ENCODE measurements at regions not wholly inside any gene's neighbourhood (a gene's known extent, or its start where the extent isn't known, plus 50 kb on each side); places are given as distances from the start of the nearest gene placed in this dataset.

DNA sequence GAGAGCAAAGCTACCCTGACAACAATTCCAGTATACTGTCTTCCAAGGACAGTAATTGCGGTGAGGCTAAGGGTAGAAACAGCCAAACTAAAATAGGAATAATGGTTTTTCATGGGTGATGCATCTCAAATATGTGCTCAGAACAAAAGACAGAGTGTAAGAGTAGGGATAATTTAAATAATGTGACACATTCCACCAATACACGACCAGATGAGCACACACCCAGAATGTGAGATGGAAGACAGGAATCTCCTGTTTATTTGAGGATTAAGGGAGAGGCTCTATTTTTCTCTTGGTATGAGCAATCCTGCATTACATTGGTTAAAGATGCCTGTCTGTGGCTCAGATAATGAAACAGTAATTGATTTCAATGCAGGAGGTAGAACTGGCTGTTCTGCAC, 292.9 kb upstream of the ZFP64 start:
- DNase-seq (ENCODE audit: low read depth) = no peak

DNA sequence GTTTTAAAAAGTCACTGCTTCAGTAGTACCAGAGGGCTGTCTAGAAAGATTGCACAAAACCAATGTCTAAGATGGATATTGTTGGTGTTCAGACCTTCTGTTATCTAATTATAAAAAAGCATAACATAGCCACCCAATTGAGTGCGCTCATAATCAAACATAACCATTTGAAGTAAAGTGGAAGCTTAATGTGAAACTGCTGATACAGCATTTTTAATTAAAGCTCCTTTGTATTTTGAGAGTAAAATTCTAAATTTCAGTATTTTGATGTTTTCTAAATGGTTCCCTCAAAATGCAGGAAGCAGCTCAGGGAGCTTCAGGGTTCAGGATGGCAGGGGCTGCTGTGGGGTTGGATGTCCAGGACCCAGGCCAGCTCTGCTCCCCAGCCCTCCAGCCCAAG, 291.8 kb upstream of the ZFP64 start:
- DNase-seq (ENCODE audit: low read depth) = no peak

DNA sequence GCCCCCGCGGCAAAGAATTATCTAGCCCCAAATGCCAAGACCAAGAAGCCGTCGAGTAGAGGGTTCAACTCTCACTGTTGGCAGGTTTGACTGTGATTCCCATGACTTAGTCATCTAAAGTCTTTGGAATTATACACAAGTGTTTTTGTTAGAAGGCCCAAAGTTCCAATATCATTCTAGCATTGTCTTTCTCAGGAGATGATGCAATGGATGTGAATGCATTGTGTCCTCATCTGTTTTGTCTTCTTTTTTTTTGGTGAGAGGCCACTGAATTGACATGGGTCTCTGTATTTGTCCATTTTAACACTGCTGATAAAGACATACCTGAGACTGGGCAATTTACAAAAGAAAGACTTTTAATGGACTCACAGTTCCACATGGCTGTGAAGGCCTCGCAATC, 290.5 kb upstream of the ZFP64 start:
- DNase-seq (ENCODE audit: low read depth) = no peak

DNA sequence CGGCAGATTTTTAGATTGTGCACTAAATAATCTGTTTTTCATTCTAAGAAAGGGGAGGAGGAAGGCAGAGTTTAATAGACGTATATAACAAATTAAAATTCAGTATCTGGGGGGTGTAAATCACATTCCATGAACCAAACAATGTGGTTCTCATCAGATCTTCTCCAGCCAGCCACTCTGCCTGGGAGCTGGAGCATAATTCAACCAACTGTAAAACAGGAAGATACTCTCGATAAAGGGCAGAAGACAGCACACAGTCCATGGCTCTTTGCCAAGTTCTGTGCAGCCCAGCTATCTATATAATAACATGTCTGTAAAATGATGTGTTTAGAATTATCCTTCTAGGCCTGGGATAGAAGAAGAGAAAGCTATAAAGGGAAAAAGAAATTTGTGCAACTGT, 289.9 kb upstream of the ZFP64 start:
- no peak for DNase-seq (ENCODE audit: low read depth)

DNA sequence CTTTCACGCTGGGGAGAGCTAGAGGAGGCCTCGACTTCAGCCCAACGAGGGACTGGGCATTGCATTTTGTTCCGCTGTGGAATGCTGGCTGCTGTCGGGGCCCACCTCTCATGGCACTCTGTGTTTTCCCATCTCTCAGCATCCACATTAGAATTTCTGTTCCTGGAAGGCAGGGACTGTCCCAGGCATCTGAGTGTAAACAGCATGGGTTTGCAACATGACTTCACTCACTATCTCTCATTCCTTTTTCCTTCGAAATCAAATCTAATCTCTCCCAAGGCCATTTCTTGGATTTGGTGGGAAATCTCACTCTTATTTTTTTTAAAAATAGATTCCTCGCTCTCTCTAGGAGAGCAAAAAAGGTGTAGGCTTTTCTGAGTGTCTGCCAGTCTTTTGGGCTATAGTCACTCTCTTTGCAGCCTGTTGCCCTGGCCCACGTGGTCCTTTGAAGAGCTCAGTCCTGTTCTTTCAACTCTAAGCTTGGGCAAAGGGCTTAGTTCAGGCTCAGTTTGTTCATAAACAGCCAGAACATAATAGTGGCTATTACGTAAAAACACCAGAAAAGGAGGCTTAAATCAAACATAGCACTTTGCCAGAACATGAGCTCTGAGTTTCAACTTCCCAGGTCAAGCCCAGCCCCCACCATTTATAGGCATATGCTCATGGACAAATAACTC, 284.6 kb upstream of the ZFP64 start:
- no peak for DNase-seq (ENCODE audit: low read depth)

DNA sequence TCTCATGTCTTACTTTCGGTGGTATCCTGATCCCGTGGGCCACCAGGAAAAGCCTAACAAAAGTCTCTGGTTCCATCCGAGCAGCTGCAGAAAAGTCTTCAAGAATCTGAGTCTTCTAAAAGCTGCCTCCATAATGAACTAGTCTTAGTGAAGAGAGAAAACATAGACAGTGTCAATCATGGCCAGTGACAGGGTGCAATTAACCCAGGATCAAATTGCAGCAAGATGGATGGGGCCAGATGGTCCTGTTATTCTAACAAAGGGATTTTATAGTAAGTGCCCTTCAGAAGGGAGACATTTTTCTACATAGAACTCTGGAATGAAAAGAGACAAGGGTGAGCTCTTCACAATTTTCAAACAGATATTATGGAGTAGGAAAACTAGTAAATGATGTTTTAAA, 281.6 kb upstream of the ZFP64 start:
- no peak for DNase-seq (ENCODE audit: low read depth)

DNA sequence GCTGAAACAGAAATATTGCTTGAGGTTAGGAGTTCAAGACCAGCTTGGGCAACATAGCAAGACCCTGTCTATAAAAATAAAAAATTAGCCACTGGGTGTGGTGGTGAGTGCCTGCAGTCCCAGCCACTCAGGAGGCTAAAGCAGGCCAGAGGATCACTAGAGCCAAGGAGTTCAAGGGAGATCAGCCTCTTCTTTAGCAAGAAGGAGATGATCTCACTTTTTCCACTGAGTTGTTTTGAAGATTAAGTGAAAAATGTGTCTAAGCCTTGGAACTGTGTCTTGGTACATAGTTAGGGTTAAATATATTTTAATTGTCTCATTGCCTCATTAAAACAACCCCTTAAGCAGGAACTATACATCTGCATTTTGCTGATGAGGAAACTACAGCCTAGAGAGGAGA, 279.0 kb upstream of the ZFP64 start:
- no peak for DNase-seq (ENCODE audit: low read depth)

DNA sequence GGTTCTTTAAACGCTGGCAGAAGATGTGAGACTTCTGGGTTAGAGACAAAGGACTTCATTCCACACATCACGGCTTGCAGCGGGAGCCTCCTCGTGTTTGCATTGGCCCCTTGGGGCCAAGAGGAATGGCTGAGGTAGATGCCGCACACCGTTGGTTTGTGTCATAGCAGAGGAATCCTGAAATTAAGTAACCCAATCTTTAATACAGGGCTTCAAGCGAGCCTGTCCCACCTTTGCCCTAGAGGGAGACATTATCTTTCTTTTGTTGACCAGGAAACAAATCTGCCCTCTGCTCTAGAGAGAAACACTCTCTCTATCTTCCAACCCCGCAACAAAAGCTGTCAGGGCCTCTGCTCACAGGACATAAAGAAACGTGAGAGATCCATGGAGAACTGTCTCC, 277.5 kb upstream of the ZFP64 start:
- DNase-seq (ENCODE audit: low read depth) = no peak

DNA sequence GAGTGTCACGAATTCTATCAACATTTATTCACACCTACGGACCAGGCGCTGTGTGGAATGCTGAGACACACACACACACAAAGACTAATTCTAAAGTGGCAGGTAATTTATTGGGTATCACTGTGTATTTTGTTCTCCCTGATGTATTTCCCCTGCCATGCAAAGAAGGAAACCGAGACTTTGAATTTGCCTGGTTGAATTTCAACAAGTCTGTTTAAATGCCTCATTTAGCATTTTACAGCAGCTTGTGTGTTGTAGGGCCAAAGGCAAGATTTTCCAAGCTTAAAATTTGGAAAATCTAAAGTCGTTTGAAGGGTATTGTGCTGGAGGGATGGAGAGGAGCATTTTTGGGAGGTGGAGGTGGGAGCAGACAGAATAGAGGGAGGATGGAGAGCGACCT, 274.4 kb upstream of the ZFP64 start:
- DNase-seq (ENCODE audit: low read depth) = no peak

DNA sequence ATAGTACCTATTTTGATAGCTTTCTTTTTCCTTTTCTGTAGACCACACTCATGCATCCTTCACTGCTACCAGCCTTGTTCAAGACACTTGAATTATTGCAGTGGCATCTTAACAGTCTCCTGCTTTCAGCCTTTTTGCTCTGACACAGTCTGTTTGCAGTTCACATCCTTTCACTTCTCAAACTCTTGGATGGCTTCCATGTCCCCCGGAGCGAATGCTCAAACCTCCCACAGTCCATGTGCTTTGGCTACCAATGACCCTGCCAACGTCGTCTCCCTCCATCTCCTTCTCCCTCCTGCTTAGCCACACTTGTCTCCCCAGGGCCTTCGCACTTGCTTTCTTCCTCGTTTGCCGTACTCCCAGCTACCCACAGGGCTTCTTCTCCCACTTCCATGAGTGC, 270.0 kb upstream of the ZFP64 start:
- no peak for DNase-seq (ENCODE audit: low read depth)

DNA sequence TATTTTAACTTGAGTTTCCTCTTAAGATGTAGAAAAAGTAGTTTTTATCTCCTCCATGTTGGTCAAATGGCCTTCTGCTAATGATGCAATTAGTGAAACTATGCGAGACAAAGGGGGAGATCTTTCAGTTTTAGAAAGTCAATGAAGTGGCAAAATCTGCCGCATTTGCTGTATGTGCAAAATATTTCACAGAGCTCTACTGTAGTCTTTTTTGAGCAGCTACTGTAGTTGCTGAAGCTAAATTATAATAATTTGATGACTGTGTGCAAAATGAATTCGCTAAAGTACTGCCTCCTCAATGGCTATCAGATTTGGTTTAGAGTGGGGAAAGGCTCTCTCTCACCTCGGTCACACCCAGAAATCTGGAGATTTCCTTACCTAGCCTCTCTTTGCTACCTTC, 267.6 kb upstream of the ZFP64 start:
- no peak for DNase-seq (ENCODE audit: low read depth)

DNA sequence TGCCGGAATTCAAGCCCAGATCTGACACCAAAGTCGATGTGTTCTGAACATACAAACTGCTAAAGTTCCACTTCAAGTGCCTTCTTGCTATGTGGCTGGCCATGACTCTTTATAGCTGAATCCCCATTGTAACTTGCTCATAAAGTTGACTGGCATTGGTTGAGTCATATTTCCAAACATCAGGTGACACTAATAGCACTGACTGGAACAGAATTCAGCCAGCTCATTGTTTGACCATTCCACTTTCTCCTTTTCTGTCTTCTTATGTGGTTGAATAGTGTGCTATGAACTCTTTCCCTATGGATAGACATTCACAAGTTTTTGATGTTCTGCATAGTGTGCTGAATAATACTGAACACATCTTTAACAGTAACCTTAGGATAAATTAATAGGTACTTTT, 266.2 kb upstream of the ZFP64 start:
- DNase-seq (ENCODE audit: low read depth) = no peak

DNA sequence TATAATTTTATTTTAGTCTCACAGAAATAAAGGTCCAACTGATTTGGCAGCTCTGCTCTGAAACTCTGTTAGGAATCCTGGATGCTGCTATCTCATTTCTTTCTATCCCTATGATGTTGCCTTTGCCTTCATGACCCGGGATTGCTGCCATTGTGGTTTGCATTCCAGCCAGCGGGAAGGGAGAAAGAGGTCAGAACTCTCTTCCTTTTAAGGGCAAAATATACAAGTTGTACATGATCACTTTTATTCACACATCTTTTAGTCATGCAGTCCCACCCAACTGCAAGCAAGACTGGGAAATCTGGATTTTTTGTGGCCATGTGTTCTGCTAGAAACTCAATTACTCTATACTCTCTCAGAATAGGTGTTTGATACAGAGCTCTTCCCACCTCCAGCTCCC, 263.1 kb upstream of the ZFP64 start:
- DNase-seq (ENCODE audit: low read depth) = no peak

DNA sequence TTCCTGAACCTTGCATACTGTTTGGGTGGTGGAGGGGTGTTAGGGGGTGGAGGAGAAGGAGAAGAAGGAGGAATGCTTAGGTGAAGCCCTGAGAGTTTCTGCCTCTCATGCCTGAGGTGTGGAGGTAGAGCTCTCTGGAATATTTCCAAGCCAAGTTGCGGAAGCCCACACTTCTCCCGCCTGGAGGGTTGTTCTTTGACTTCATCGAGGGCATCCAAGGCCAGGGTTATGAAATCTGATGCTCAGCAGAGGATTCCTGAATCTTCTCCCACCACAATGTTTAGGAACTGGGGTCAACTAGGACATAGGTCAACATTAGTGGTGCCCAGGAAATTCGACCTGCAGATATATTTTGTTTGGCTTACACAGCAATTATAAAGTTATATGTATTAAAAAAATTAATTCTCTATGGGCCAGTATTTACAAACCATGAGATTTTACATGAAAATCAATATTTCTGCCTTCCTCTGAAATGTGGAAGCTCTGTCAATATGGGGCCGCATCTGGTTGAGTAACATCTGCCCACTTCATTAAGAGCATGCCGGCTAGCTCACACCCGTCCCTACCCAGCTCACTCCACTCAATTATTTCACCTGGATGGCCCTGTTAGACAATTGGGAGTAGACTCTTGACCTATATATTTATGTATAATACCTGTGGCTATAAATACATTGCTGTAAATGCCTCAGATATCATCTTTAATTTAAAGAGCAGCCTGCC, 257.1 kb upstream of the ZFP64 start:
- no peak for DNase-seq (ENCODE audit: low read depth)

DNA sequence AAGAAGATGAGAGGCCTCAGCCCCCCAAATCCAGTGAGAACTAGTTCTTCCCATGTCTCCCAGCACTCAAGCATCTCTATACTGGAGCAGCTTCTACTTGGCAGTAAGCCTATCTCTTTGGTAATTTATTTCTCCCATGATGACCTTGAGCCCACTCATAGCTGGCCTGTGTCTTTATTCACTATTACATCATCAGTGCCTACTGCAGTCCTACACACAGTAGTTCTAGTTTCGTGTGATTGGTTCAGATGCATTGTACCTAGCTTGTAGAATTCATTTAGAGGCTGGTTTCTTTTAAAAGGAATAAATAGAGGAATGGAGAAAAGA, 255.6 kb upstream of the ZFP64 start:
- DNase-seq (ENCODE audit: low read depth) = no peak

DNA sequence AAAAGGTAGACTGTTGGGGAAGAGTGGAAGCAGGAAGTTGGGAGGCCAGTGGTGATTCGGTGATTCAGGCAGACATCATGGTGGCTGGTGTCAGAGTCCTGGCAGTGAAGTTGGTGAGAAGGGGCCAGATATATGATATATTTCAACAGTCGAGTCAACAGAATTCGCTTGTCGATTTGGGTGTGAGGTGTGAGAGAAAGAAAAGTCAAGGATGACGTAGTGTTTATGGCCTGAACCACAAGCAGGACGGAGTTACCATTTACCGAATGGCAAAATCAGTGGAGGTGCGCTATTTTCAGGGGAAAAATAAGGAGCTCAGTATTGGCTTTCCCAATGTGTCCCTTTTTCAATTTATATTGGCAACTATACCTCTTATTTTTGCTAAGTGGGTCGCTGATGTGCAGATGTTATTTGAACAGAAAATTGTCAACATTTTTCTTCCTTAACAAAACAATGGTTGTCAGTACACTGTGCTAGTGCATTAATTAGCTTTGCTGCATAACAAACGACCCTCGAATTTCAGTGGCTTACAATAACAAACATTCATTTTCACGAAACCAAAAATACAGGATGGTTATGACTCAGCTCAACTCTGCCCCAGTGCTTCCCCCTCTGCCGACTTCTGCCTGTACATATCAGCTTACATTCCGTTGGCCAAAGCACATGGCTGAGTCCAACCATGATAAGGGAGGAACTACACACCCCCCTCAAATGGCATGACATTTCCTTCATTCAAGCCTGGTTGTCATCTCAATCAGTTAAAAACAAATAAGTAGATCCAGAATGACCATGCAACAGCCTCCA, 255.0 kb upstream of the ZFP64 start:
- no peak for DNase-seq (ENCODE audit: low read depth)

DNA sequence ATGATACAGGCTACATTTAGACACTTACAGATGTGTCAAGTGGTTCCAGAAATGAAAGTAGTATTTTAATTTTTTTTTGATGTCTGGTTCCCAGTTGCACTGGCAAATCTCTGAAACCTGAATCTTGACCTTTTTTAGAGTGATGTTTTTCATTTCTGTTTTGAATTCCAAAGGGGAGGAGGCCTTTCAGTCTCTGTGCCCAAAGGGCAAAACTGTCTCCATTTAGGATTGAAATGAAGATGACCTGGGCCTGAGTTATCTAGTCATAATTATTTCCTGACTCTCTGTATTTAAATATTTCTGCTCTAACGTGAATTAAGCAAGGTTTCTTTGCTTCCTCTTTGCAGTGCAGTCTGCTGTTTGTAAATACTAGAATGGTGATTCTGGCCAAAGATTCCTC, 252.9 kb upstream of the ZFP64 start:
- no peak for DNase-seq (ENCODE audit: low read depth)

DNA sequence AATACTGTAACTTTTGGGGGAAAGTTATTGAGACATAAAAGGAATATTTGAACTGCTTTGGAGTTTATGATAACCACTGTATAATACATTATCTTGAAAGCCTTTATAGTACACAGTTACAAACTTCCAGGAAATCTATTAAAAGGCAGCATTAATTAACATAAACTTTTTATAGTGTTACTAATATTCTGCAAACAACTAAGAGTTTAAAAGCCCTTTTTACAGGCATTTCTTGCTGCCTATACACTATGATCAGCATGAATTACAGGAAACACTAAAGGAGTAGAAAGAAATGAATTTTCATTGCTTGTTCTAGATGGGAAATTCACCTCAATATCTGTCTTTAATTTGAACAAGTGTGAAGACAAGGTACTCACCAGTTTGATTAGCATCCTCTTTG, 252.3 kb upstream of the ZFP64 start:
- no peak for DNase-seq (ENCODE audit: low read depth)

DNA sequence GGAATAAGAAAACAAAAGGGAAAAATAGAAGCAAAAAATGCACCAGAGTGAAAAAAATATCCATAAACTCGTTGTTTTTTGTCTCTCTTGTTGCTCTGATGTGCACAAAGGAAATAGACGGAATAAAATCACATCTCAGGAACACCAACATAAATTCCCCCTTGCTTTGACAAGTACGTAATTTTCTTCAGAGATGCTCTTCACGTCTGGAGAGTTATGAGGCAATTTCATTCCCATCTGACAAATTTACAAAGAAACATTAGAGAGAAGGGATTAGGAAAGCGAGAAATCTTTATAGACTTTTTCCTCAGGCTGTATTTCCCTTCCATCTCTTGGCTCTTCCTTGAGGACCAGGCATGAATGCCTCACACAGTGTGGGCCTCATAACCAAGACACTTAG, 250.1 kb upstream of the ZFP64 start:
- no peak for DNase-seq (ENCODE audit: low read depth)

DNA sequence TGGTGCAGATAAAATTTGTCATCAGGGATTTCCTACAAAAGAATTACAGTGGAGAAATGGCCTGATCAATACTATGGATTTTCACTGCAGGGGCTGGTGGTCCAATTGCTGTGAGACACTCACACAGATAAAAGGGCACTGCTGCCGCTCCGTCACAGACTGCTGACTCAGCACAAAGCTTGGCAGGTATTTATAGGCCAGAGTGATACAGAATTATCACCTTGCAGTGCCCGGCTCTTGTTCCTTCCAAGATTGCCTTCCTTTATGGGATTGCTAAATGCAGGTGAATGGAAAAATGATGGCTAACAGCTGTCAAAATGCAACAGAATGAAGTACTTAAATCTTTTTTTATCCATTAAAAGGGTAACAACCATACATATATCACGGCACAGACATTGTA, 247.8 kb upstream of the ZFP64 start:
- no peak for DNase-seq (ENCODE audit: low read depth)

DNA sequence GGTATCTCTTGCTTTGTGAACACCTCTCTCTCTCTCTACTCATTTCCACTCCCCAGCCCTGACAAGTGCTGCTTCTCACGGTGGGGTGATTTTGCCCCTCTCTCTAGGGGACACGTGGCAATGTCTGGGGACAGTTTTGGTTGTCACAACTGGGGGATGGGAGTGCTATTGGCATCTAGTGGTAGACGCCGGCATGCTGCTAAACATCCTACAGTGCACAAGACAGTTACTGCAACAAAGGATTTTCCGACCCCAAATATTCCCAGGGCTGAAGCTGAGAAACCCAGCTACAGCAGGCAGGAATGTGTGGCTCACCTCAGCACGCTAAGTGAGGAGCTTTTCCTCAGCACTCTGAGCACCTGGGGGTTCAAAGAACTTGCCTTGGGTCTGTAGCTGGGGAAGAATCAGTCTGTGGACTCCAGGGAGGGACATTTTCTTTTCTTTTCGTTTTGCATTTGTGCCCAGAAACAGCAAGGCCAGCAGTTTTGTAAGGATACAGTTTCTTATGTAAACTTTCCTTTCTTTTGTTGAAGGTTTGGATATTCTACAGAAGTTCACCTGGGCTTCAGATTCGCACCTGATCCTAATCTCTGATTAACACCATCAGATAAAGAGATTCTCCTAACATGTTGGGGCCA, 246.9 kb upstream of the ZFP64 start:
- no peak for DNase-seq (ENCODE audit: low read depth)

DNA sequence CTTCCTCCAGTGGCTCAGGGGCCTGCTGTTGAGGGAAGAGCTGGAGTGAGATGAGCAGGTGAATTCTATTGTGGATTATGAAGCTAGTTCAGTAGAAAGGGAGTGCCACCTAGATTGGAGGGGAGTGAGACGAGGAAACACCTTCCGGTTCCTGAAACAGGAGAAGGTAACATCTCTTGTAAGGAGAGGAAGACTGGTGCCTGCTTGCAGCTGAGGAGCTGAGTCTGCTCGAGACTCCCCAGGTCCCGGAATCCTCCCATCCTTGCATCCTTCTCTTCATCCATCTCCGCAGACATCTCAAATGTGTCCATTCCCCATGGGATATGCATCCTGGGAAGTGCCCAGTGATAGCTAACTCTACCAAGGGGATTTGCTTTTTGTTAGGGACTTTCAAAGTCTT, 242.9 kb upstream of the ZFP64 start:
- DNase-seq (ENCODE audit: low read depth) = no peak

DNA sequence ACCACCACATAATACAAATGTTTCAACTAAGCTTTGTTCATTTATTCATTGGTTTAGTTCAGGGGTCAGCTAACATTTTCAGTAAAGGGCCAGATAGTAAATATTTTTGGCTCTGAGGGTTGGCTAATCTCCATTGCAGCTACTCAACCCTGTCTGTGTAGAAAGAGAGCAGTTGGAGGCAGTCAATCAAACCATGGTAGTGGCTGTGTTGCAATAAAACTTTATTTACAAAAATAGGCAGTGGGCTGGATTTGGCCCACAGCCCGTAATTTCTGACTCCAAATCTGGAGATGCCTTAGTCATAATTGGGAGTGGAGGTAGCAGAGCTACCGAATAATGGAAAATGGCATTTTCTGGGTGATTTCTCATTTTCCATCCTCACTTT, 242.5 kb upstream of the ZFP64 start:
- DNase-seq (ENCODE audit: low read depth) = no peak

Data from stimulated activated CD8-positive, alpha-beta memory T cell treated with anti-CD3 and anti-CD28 coated beads, Interleukin-12 subunit alpha, Interleukin-12 subunit beta, amount 100 ng/mL, for 1 hour (primary cell).